ACHN (cell line): ENCODE measurements at regions not wholly inside any gene's neighbourhood (a gene's known extent, or its start where the extent isn't known, plus 50 kb on each side); places are given as distances from the start of the nearest gene placed in this dataset.

ENCODE experiments used
- DNase-seq: peaks from one replicate; pipeline ENCODE4 v3.0.0-alpha.2; 2015
- in situ Hi-C: cut with HindIII; loops from 2 replicates; pipeline ENCODE4 v1.10.0; 2017; ENCODE audit warnings: low sequenced_read_pairs, low pct_ligation_motif_present, low pct_unique_long_range_greater_than_20kb

DNA sequence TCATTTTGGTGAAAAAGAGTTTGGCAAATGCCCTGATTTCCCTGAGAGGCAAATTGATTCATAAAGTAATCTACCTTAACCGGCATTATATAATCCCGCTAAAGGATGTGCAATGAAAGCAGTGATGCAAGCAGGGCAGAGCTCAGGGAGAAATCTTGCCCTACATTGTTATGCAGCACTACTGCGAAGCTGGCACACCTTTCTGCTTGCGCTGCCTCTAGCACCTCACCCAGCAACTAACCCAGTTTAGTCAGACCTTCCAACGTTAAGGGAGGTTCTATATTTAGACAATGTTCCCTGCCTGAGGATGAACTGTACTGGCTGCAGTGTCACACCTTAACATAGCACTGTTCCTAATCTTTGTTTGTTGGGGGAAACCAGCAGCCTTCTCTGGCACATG lies 60.8 kb upstream of the CCDC196 start:
- no peak for DNase-seq
- in situ Hi-C loops: no loop called here

DNA sequence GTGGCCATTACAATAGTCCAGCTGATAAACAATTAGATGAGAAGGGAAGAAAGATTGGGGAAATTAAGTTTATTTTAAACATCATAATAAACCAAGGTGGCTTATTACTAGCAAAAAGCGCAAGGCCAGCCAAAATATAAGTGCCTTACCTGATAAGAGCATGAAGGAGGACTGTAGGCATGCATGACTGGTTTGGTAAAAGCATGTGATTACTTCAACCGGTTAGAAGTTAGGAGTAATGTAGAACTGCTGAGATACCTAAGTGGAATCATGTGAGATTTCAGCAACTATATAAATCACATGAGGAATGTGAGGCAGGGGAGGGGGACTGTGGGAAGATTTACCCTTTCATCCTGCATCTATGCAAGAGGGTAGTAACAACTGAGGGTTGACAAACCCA lies 59.7 kb upstream of the CCDC196 start:
- DNase-seq: no peak
- in situ Hi-C loops: no loop called here

DNA sequence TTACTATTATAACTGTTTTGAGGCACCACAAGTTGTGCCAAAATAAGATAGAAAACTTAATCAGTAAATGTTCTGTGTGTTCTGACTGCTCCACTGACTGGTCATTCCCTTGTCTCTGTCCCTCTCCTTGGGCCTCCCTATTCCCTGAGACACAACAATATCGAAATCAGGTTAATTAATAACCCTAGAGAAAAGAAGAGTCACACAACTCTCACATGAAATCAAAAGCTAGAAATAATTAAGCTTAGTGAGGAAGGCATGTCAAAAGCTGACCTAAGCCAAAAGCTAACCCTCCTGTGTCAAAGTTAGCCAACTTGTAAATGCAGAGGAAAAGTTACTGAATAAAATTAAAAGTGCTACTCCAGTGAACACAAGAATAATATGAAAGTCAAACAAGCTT lies 53.8 kb upstream of the CCDC196 start:
- in situ Hi-C loops: no loop called here
- peak; percentile 41 for DNase-seq

DNA sequence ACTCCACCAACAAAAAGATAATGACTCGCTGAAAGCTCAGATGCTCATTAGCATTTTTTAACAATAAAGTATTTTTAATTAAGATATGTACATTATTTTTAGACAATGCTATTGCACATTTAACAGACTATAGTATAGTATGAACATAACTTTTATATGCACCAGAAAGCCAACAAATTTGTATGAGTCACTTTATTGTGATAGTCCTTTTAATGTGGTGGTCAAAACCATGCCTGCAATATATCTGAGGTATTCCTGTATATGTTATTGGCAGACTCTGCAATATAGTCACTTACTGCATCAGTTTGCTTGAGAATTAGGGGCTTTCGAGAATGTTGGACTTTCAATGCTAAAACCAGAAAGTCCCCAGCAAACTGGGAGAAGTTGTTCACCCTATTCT lies 51.7 kb upstream of the CCDC196 start:
- no peak for DNase-seq
- in situ Hi-C loops: no loop called here

DNA sequence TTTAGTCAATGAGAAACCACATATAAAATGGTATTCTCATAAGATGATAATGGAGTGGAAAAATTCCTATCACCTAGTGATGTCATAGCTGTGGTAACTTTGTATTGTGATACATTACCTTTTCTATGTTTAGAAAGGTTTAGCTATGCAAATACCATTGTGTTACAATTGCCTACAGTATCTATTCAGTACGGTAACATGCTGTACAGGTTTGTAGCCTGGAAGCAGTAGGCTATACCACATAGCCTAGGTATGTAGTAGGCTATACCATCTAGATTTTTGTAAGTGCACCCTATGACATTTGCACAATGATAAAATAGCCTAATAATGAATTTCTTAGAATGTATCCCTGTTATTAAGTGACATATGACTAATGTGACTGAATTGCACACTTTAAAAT lies 50.5 kb upstream of the CCDC196 start:
- in situ Hi-C loops: no loop called here

More for the DNA sequence above, 50.5 kb upstream of the CCDC196 start:
- no peak for DNase-seq
